ENCODE measurements at regions not wholly inside any gene's neighbourhood (a gene's known extent, or its start where the extent isn't known, plus 50 kb on each side); places are given as distances from the start of the nearest gene placed in this dataset.

DNA sequence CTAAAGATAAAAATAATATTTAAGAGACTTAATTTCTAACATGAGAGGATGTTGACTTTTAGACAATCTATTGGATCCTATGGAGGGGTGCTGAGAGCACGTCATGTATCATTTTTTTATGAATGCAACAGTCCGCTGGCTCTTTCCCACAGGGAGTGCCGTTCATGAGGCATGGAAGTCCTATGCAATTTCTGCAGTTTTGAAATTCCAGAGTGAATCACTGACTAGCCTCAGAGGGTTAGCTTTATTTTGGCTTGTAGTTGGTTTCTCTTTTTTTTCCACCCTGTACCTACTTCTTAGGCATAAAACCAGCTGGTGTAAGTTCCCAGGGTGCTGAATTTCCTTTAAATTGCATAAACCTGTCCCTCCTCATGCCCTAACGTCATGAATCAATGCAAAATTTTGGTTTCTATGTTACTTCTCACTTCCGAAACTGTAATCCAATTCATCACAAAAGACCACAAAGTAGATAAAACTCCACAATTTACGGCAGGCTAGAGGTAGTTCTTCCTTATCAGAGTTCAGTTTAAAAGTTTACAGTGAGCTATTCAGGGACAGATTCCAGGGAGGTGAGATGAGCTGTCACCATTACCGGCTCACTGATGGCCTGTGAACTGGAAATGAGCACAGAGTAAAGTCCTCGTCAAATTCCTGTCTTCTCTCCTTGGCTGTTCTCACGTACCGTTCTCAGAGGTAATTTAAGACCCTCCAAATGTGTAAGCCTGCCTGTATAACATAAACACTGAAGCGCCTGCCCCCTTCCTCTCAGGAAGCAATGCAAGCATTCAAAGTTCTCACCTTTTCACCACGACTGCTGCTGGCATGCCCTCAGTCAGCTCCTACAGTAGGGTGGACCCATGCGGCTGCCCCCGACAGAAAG, 216.6 kb upstream of the SLC10A2 start:
- no peaks in the 10 kb centered on the region for H3K27me3 Mint-ChIP-seq (ENCODE audit: low read depth)
- peak overlapping the region; percentile 15 for H3K4me3 Mint-ChIP-seq
- H3K4me1 Mint-ChIP-seq: peaks cover 35% of the 10 kb centered on the region
- DNase-seq (ENCODE audit: low spot score in 2 of 2, unreplicated experiment in 2 of 2): no peak
- peaks cover 3% of the 10 kb centered on the region for H3K36me3 Mint-ChIP-seq
- no peak for TF ChIP-seq CTCF (IDR thresholded peaks at IDR 0.05; ENCODE audit: unreplicated experiment)
- H3K9me3 Mint-ChIP-seq: peaks cover 15% of the 10 kb centered on the region
- H3K27ac Mint-ChIP-seq: peak overlapping the region; percentile 94

- no peak overlapping the region for H3K27ac Mint-ChIP-seq
- H3K27me3 Mint-ChIP-seq (ENCODE audit: low read depth): no peaks in the 10 kb centered on the region
- peaks cover 3% of the 10 kb centered on the region for H3K36me3 Mint-ChIP-seq
- peaks cover 62% of the 10 kb centered on the region for H3K4me1 Mint-ChIP-seq
- peaks cover 4% of the 10 kb centered on the region for H3K9me3 Mint-ChIP-seq
- TF ChIP-seq CTCF (IDR thresholded peaks at IDR 0.05; ENCODE audit: unreplicated experiment): no peak
- H3K4me3 Mint-ChIP-seq: no peak overlapping the region
- DNase-seq (ENCODE audit: low spot score in 2 of 2, unreplicated experiment in 2 of 2): no peak
These were observed 211.9 kb upstream of the SLC10A2 start for GRCh38 chr13:103277959-103278694.

- TF ChIP-seq CTCF (IDR thresholded peaks at IDR 0.05; ENCODE audit: unreplicated experiment): no peak
- peaks cover 52% of the 10 kb centered on the region for H3K4me1 Mint-ChIP-seq
- peak overlapping the region; percentile 75 for H3K27ac Mint-ChIP-seq
These were observed 210.7 kb upstream of the SLC10A2 start for GRCh38 chr13:103276775-103277498.

DNA sequence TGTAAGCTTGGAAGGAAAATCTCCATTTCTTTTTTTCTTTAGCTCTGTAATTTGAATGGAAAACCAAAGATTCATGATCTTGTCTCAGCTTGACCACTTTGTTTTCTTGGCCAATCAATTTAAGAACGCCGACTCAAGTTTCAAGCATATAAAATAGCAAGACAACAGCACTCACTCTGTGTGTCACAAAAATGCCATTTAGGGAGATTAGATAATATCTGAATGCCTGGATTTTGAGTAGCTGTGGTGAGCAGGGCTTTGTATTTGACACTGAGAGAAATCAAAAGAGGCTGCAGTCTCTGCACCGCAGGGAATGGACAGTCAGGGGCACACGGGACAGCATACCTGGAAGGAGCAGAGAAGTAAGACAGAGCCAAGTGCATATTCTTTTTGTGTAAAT, 209.5 kb upstream of the SLC10A2 start:
- peaks cover 3% of the 10 kb centered on the region for H3K36me3 Mint-ChIP-seq
- H3K4me1 Mint-ChIP-seq: peaks cover 43% of the 10 kb centered on the region
- H3K9me3 Mint-ChIP-seq: peaks cover 5% of the 10 kb centered on the region
- TF ChIP-seq CTCF (IDR thresholded peaks at IDR 0.05; ENCODE audit: unreplicated experiment): no peak
- DNase-seq (ENCODE audit: low spot score in 2 of 2, unreplicated experiment in 2 of 2): no peak
- H3K27me3 Mint-ChIP-seq (ENCODE audit: low read depth): no peaks in the 10 kb centered on the region
- H3K27ac Mint-ChIP-seq: peak overlapping the region; percentile 9
- H3K4me3 Mint-ChIP-seq: peak overlapping the region; percentile 2

More at GRCh38 chr13:103276775-103277498, 210.7 kb upstream of the SLC10A2 start:
- no peaks in the 10 kb centered on the region for H3K27me3 Mint-ChIP-seq (ENCODE audit: low read depth)
- DNase-seq (ENCODE audit: low spot score in 2 of 2, unreplicated experiment in 2 of 2): no peak
- peaks cover 4% of the 10 kb centered on the region for H3K9me3 Mint-ChIP-seq
- H3K4me3 Mint-ChIP-seq: no peak overlapping the region
- peaks cover 3% of the 10 kb centered on the region for H3K36me3 Mint-ChIP-seq

GRCh38 chr13:103275081-103275480, 208.9 kb upstream of the SLC10A2 start:
- Mint-ChIP-seq H3K27ac (no peak overlapping the region), H3K36me3 (peaks cover 3% of the 10 kb centered on the region), H3K4me3 (no peak overlapping the region), H3K4me1 (peaks cover 43% of the 10 kb centered on the region), H3K9me3 (peaks cover 9% of the 10 kb centered on the region), H3K27me3 (ENCODE audit: low read depth) (no peaks in the 10 kb centered on the region)
- no peak for DNase-seq (ENCODE audit: low spot score in 2 of 2, unreplicated experiment in 2 of 2)
- no peak for TF ChIP-seq CTCF (IDR thresholded peaks at IDR 0.05; ENCODE audit: unreplicated experiment)
